GM18519 (cell line): ENCODE measurements at regions not wholly inside any gene's neighbourhood (a gene's known extent, or its start where the extent isn't known, plus 50 kb on each side); places are given as distances from the start of the nearest gene placed in this dataset.
"Not testable (repeated sequence)": the region's sequence is repeated elsewhere in the genome, so short reads cannot be mapped to it uniquely, and the experiment has no call there.

Experiments used
- ATAC-seq: cut with Tn5 transposase; IDR thresholded peaks from one replicate; pipeline ENCODE4 v1.9.1; 2021; ENCODE audit warnings: mild to moderate bottlenecking, moderate library complexity; ENCODE audit not compliant: unreplicated experiment, low FRiP score

- ATAC-seq = no peak
Measured at GRCh38 chr3:18195836-18196235, 229.3 kb downstream of the SATB1 start.

- peak; percentile 58 for ATAC-seq
Measured at GRCh38 chr3:18194431-18194830, 230.7 kb downstream of the SATB1 start.

GRCh38 chr3:18190646-18191045 lies 234.5 kb downstream of the SATB1 start:
- ATAC-seq = no peak

- no peak for ATAC-seq
Measured at GRCh38 chr3:18189282-18190050, 235.7 kb downstream of the SATB1 start.

- ATAC-seq = no peak
Measured at GRCh38 chr3:18188491-18188890, 236.6 kb downstream of the SATB1 start.

- ATAC-seq = no peak
Measured at GRCh38 chr3:18185624-18186023, 239.5 kb downstream of the SATB1 start.

GRCh38 chr3:18182923-18183322 lies 242.2 kb downstream of the SATB1 start:
- not testable (repeated sequence) for ATAC-seq

GRCh38 chr3:18179521-18179920 lies 245.6 kb downstream of the SATB1 start:
- no peak for ATAC-seq

GRCh38 chr3:18177271-18177670 lies 247.9 kb downstream of the SATB1 start:
- no peak for ATAC-seq

GRCh38 chr3:18173891-18174290 lies 251.2 kb downstream of the SATB1 start:
- ATAC-seq = not testable (repeated sequence)

GRCh38 chr3:18159681-18160080 lies 265.5 kb downstream of the SATB1 start:
- no peak for ATAC-seq

- ATAC-seq = no peak
Measured at GRCh38 chr3:18153571-18154173, 271.5 kb downstream of the SATB1 start.

- ATAC-seq = no peak
Measured at GRCh38 chr3:18151199-18151598, 273.9 kb downstream of the SATB1 start.

- no peak for ATAC-seq
Measured at GRCh38 chr3:18149935-18150334, 275.2 kb downstream of the SATB1 start.

- no peak for ATAC-seq
Measured at GRCh38 chr3:18149386-18149785, 275.8 kb downstream of the SATB1 start.

- ATAC-seq = no peak
Measured at GRCh38 chr3:18144571-18144970, 280.6 kb downstream of the SATB1 start.

GRCh38 chr3:18143258-18143780 lies 281.8 kb downstream of the SATB1 start:
- no peak for ATAC-seq

GRCh38 chr3:18137958-18138357 lies 287.2 kb downstream of the SATB1 start:
- no peak for ATAC-seq

GRCh38 chr3:18135060-18135814 lies 289.9 kb downstream of the SATB1 start:
- ATAC-seq = no peak

GRCh38 chr3:18134386-18135059 lies 290.6 kb downstream of the SATB1 start:
- peak; percentile 60 for ATAC-seq

GRCh38 chr3:18132991-18133390 lies 292.1 kb downstream of the SATB1 start:
- ATAC-seq = no peak
